Naive thymus-derived CD4-positive, alpha-beta T cell (primary cell): ENCODE measurements at regions not wholly inside any gene's neighbourhood (a gene's known extent, or its start where the extent isn't known, plus 50 kb on each side); places are given as distances from the start of the nearest gene placed in this dataset.

Source experiments
- ATAC-seq: fragments of 150-1000 bp; cut with Tn5 transposase; 2 replicates; pipeline ENCODE4 v1.10.0; 2021; ENCODE audit warnings: mild to moderate bottlenecking, moderate library complexity
- CTCF ChIA-PET: fragments of 350-600 bp; sonication (Branson Sonifier 250); formaldehyde crosslinking; loops from one replicate; lab custom pipeline; 2021; ENCODE audit warnings: antibody characterized with exemption; lab: Charles Lee
- POLR2A ChIA-PET: fragments of 350-600 bp; sonication (Branson Sonifier 250); formaldehyde crosslinking; loops from one replicate; lab custom pipeline; 2021; ENCODE audit warnings: antibody characterized with exemption, inconsistent platforms; lab: Charles Lee
- DNase-seq, 9 donors: peaks; one replicate each; pipeline versions ENCODE4 v3.0.0 to v3.0.0-alpha.2; 2020 to 2022; ENCODE audit warnings: mixed read lengths in 1 of 9
- H3K27ac ChIP-seq: one replicate; pipeline ENCODE4 v1.7.0; 2013; ENCODE audit warnings: mild to moderate bottlenecking, low read depth, low read length, moderate library complexity
- H3K27me3 ChIP-seq, 2 donors: one replicate each; pipeline ENCODE4 v1.7.0; 2013; ENCODE audit warnings: low read length in 2 of 2, mild to moderate bottlenecking in 2 of 2, moderate library complexity in 2 of 2; ENCODE audit not compliant: control insufficient read depth in 2 of 2, insufficient read depth in 2 of 2
- H3K36me3 ChIP-seq, 3 experiments: 1 replicate in 2 of 3; 2 replicates in 1 of 3; pipeline ENCODE4 v1.7.0; 2013; ENCODE audit warnings: low read length in 3 of 3, mild to moderate bottlenecking in 3 of 3, moderate library complexity in 1 of 3; ENCODE audit not compliant: insufficient read depth in 3 of 3, control insufficient read depth in 2 of 3
- H3K4me1 ChIP-seq, 2 donors: one replicate each; pipeline ENCODE4 v1.7.0; 2013; ENCODE audit warnings: low read length in 2 of 2, mild to moderate bottlenecking in 2 of 2, moderate library complexity in 1 of 2; ENCODE audit not compliant: control insufficient read depth in 2 of 2, insufficient read depth in 2 of 2
- H3K4me3 ChIP-seq: 2 replicates; pipeline ENCODE4 v1.7.0; 2013; ENCODE audit warnings: mild to moderate bottlenecking, low read length
- H3K9me3 ChIP-seq, 3 experiments: 1 replicate in 2 of 3; 2 replicates in 1 of 3; pipeline ENCODE4 v1.7.0; 2013; ENCODE audit warnings: low read length in 3 of 3; ENCODE audit not compliant: control insufficient read depth in 2 of 3
- H3K27ac Mint-ChIP-seq, 9 donors: one replicate each; pipeline ENCODE4 v1.8.0; 2020 to 2022; ENCODE audit warnings: mixed read lengths in 9 of 9, mild to moderate bottlenecking in 8 of 9, moderate library complexity in 5 of 9, inconsistent platforms in 2 of 9
- H3K27me3 Mint-ChIP-seq, 5 donors: one replicate each; pipeline ENCODE4 v1.8.0; 2021 to 2022; ENCODE audit warnings: mixed read lengths in 5 of 5, mild to moderate bottlenecking in 1 of 5
- H3K36me3 Mint-ChIP-seq, 5 donors: one replicate each; pipeline ENCODE4 v1.8.0; 2020 to 2022; ENCODE audit warnings: mixed read lengths in 5 of 5, mild to moderate bottlenecking in 3 of 5, inconsistent platforms in 1 of 5
- H3K4me1 Mint-ChIP-seq, 7 donors: one replicate each; pipeline ENCODE4 v1.8.0; 2020 to 2022; ENCODE audit warnings: mixed read lengths in 7 of 7, mild to moderate bottlenecking in 3 of 7, inconsistent platforms in 1 of 7
- H3K4me3 Mint-ChIP-seq, 10 donors: one replicate each; pipeline ENCODE4 v1.8.0; 2020 to 2022; ENCODE audit warnings: mild to moderate bottlenecking in 10 of 10, mixed read lengths in 10 of 10, moderate library complexity in 6 of 10, inconsistent platforms in 2 of 10
- H3K9me3 Mint-ChIP-seq, 11 donors: one replicate each; pipeline ENCODE4 v1.8.0; 2020 to 2022; ENCODE audit warnings: mixed read lengths in 11 of 11, mild to moderate bottlenecking in 4 of 11, inconsistent platforms in 1 of 11, moderate library complexity in 1 of 11
- intact Hi-C, 2 donors: fragments of 100-400 bp; cut with micrococcal nuclease; formaldehyde crosslinking; loops; one replicate each; pipeline ENCODE4 v1.15.1; 2023

GRCh38 chr5:78706825-78707224 lies 58.3 kb upstream of the LHFPL2 start:
- Histone ChIP-seq H3K27me3 (no peaks in the 10 kb centered on the region), H3K27ac (no peak overlapping the region), H3K36me3 (no peaks in the 10 kb centered on the region), H3K9me3 (no peaks in the 10 kb centered on the region), H3K4me1 (no peaks in the 10 kb centered on the region), H3K4me3 (no peak overlapping the region)
- Mint-ChIP-seq H3K27me3 (peaks cover 0 to 7% (median 2%) of the 10 kb centered on the region in 5 donors), H3K4me1 (no peaks in the 10 kb centered on the region), H3K27ac (no peak overlapping the region), H3K4me3 (no peak overlapping the region), H3K36me3 (peaks cover 0 to 3% (median 0%) of the 10 kb centered on the region in 5 donors), H3K9me3 (peaks cover 0 to 6% (median 0%) of the 10 kb centered on the region in 11 donors)
- intact Hi-C loops = no loop called here
- POLR2A ChIA-PET = no interaction called here
- CTCF ChIA-PET = interaction anchor here (0.6 kb wide), 1 partner anchor 434 kb away, joined by 3 read pairs; no protein-coding TSS in a partner anchor
- no peak for ATAC-seq
- DNase-seq = no peak

GRCh38 chr5:78706381-78706780 lies 57.8 kb upstream of the LHFPL2 start:
- Mint-ChIP-seq H3K27me3 (peaks cover 0 to 7% (median 3%) of the 10 kb centered on the region in 5 donors), H3K9me3 (peaks cover 0 to 6% (median 0%) of the 10 kb centered on the region in 11 donors), H3K36me3 (peaks cover 0 to 3% (median 0%) of the 10 kb centered on the region in 5 donors), H3K4me3 (no peak overlapping the region), H3K27ac (no peak overlapping the region), H3K4me1 (no peaks in the 10 kb centered on the region)
- ATAC-seq = no peak
- H3K4me1 ChIP-seq = no peaks in the 10 kb centered on the region
- ChIA-PET POLR2A (no interaction called here), CTCF (no interaction called here)
- H3K27ac ChIP-seq = no peak overlapping the region
- no peak overlapping the region for H3K4me3 ChIP-seq
- DNase-seq = no peak
- intact Hi-C loops = no loop called here
- no peaks in the 10 kb centered on the region for H3K9me3 ChIP-seq
- H3K27me3 ChIP-seq = no peaks in the 10 kb centered on the region
- H3K36me3 ChIP-seq = no peaks in the 10 kb centered on the region

GRCh38 chr5:78705826-78706225 lies 57.3 kb upstream of the LHFPL2 start:
- intact Hi-C loops = no loop called here
- DNase-seq (no peak), ATAC-seq (no peak)
- no peaks in the 10 kb centered on the region for H3K9me3 ChIP-seq
- peaks cover 0 to 4% (median 0%) of the 10 kb centered on the region in 11 donors for H3K9me3 Mint-ChIP-seq
- H3K36me3 ChIP-seq = no peaks in the 10 kb centered on the region
- no peak overlapping the region for H3K27ac Mint-ChIP-seq
- H3K4me1 Mint-ChIP-seq = no peaks in the 10 kb centered on the region
- ChIA-PET CTCF (no interaction called here), POLR2A (no interaction called here)
- no peaks in the 10 kb centered on the region for H3K36me3 Mint-ChIP-seq
- no peak overlapping the region for H3K4me3 ChIP-seq
- peaks cover 0 to 7% (median 4%) of the 10 kb centered on the region in 5 donors for H3K27me3 Mint-ChIP-seq
- H3K27me3 ChIP-seq = no peaks in the 10 kb centered on the region
- no peak overlapping the region for H3K4me3 Mint-ChIP-seq
- H3K27ac ChIP-seq = no peak overlapping the region
- H3K4me1 ChIP-seq = no peaks in the 10 kb centered on the region

GRCh38 chr5:78701795-78702410 lies 53.3 kb upstream of the LHFPL2 start:
- Mint-ChIP-seq H3K27me3 (peaks cover 0 to 7% (median 0%) of the 10 kb centered on the region in 5 donors), H3K36me3 (no peaks in the 10 kb centered on the region), H3K4me3 (no peak overlapping the region), H3K4me1 (no peaks in the 10 kb centered on the region), H3K27ac (no peak overlapping the region), H3K9me3 (peaks cover 0 to 3% (median 0%) of the 10 kb centered on the region in 11 donors)
- Histone ChIP-seq H3K9me3 (no peaks in the 10 kb centered on the region), H3K36me3 (no peaks in the 10 kb centered on the region), H3K27ac (no peak overlapping the region), H3K4me3 (no peak overlapping the region), H3K4me1 (no peaks in the 10 kb centered on the region), H3K27me3 (no peaks in the 10 kb centered on the region)
- DNase-seq (no peak), ATAC-seq (no peak)
- intact Hi-C loops = no loop called here
- ChIA-PET POLR2A (no interaction called here), CTCF (no interaction called here)

GRCh38 chr5:78699552-78700153 lies 51.1 kb upstream of the LHFPL2 start:
- Histone ChIP-seq H3K4me3 (no peak overlapping the region), H3K4me1 (no peaks in the 10 kb centered on the region), H3K36me3 (no peaks in the 10 kb centered on the region), H3K27ac (no peak overlapping the region), H3K27me3 (no peaks in the 10 kb centered on the region), H3K9me3 (no peaks in the 10 kb centered on the region)
- Mint-ChIP-seq H3K36me3 (no peaks in the 10 kb centered on the region), H3K27me3 (peaks cover 0 to 4% (median 0%) of the 10 kb centered on the region in 5 donors), H3K4me3 (no peak overlapping the region), H3K9me3 (peaks cover 0 to 9% (median 1%) of the 10 kb centered on the region in 11 donors), H3K4me1 (no peaks in the 10 kb centered on the region), H3K27ac (no peak overlapping the region)
- peak; percentile 44 for ATAC-seq
- CTCF ChIA-PET = no interaction called here
- intact Hi-C loops = no loop called here
- POLR2A ChIA-PET = no interaction called here
- no peak for DNase-seq

- intact Hi-C loops = no loop called here
- no peaks in the 10 kb centered on the region for H3K36me3 ChIP-seq
- DNase-seq (no peak), ATAC-seq (no peak)
- peaks cover 0 to 6% (median 2%) of the 10 kb centered on the region in 5 donors for H3K27me3 Mint-ChIP-seq
- POLR2A ChIA-PET = no interaction called here
- peaks cover 0 to 4% (median 0%) of the 10 kb centered on the region in 5 donors for H3K36me3 Mint-ChIP-seq
- H3K4me3 Mint-ChIP-seq = no peak overlapping the region
- no peaks in the 10 kb centered on the region for H3K27me3 ChIP-seq
- H3K27ac ChIP-seq = no peak overlapping the region
- no peaks in the 10 kb centered on the region for H3K4me1 ChIP-seq
- H3K9me3 ChIP-seq = no peaks in the 10 kb centered on the region
- CTCF ChIA-PET = no interaction called here
- H3K4me1 Mint-ChIP-seq = no peaks in the 10 kb centered on the region
- no peak overlapping the region for H3K27ac Mint-ChIP-seq
- H3K4me3 ChIP-seq = no peak overlapping the region
- H3K9me3 Mint-ChIP-seq = peaks cover 0 to 9% (median 3%) of the 10 kb centered on the region in 11 donors
Measured at GRCh38 chr5:78698191-78698791, 49.7 kb upstream of the LHFPL2 start.
